ENCODE measurements at regions not wholly inside any gene's neighbourhood (a gene's known extent, or its start where the extent isn't known, plus 50 kb on each side); places are given as distances from the start of the nearest gene placed in this dataset.
"Not testable (repeated sequence)": the region's sequence is repeated elsewhere in the genome, so short reads cannot be mapped to it uniquely, and the experiment has no call there.

DNA sequence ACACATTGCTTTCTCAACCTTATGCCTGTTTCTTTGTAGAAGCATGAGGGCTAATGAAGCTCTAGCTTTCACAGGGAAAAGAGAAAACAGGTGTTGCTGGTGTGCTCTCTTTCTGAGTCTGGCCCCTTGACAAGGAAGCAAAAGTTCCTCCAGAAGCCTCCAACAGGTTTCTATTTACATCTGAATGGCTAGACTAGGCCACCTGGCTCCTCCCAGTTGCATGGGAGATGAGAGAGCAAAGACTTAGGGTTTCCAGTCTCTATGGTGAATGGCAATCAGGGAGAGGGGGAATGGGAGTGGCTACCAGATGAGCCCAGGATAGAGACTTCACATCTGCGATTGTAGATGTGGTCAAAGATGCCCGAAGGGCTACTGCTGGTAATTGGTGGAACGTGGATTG lies 138.1 kb upstream of the PLXNC1 start:
- H3K4me3 ChIP-seq (replicated peaks; ENCODE audit: low read depth, low read length), result no peak overlapping the region
- no peak for DNase-seq (ENCODE audit: low read depth)
- TF ChIP-seq, protein P1, sequence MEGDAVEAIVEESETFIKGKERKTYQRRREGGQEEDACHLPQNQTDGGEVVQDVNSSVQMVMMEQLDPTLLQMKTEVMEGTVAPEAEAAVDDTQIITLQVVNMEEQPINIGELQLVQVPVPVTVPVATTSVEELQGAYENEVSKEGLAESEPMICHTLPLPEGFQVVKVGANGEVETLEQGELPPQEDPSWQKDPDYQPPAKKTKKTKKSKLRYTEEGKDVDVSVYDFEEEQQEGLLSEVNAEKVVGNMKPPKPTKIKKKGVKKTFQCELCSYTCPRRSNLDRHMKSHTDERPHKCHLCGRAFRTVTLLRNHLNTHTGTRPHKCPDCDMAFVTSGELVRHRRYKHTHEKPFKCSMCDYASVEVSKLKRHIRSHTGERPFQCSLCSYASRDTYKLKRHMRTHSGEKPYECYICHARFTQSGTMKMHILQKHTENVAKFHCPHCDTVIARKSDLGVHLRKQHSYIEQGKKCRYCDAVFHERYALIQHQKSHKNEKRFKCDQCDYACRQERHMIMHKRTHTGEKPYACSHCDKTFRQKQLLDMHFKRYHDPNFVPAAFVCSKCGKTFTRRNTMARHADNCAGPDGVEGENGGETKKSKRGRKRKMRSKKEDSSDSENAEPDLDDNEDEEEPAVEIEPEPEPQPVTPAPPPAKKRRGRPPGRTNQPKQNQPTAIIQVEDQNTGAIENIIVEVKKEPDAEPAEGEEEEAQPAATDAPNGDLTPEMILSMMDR (IDR thresholded peaks at IDR 0.05; ENCODE audit: low read length, missing control alignments), result no peak

DNA sequence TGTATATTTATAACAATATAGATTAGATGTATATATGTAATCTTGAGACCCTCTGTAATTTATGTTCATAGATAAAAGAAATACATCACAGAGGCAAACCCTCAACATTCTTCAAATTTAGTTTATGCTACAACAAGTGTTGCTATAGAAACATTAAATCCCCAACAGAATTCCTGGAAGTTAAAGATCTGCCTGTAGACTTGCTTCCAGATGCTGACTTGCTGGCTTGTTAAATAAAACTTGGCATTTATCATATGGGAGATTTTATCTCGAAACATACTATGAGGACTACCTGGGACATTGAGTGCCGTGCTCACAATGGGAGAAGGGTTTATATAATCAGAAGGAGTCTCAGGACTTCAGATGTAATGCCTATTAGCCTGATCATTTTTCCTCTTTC lies 136.3 kb upstream of the PLXNC1 start:
- TF ChIP-seq, protein P1 (IDR thresholded peaks at IDR 0.05; ENCODE audit: low read length, missing control alignments), result no peak
- H3K4me3 ChIP-seq (replicated peaks; ENCODE audit: low read depth, low read length), result no peak overlapping the region
- DNase-seq (ENCODE audit: low read depth), result no peak

- DNase-seq (ENCODE audit: low read depth), result no peak
- no peak overlapping the region for H3K4me3 ChIP-seq (replicated peaks; ENCODE audit: low read depth, low read length)
- TF ChIP-seq, protein P1 (IDR thresholded peaks at IDR 0.05; ENCODE audit: low read length, missing control alignments), result no peak
Observed at GRCh38 chr12:94012590-94012989, 135.8 kb upstream of the PLXNC1 start.

DNA sequence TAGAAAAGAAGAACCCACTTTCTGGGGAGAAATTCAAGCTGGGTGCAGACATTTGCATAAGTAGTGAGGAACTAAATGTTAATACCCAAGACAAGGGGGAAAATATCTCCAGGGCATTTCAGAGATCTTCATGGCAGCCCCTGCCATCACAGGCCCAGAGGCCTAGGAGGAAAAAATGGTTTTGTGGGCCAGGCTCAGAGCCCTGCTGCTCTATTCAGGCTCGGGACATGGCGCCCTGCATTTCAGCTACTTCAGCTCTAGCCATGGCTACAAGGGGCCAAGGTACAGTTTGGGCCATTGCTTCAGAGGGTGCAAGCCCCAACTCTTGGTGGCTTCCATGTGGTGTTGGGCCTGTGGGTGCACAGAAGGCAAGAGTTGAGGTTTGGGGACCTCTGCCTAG lies 131.1 kb upstream of the PLXNC1 start:
- not testable (repeated sequence) for H3K4me3 ChIP-seq (replicated peaks; ENCODE audit: low read depth, low read length); DNase-seq (ENCODE audit: low read depth)

- peak; percentile 4 for DNase-seq (ENCODE audit: low read depth)
- TF ChIP-seq, protein P1 (IDR thresholded peaks at IDR 0.05; ENCODE audit: low read length, missing control alignments), result no peak
- no peak overlapping the region for H3K4me3 ChIP-seq (replicated peaks; ENCODE audit: low read depth, low read length)
Observed at GRCh38 chr12:94020335-94020734, 128.0 kb upstream of the PLXNC1 start.

- H3K4me3 ChIP-seq (replicated peaks; ENCODE audit: low read depth, low read length), result no peak overlapping the region
- TF ChIP-seq, protein P1 (IDR thresholded peaks at IDR 0.05; ENCODE audit: low read length, missing control alignments), result no peak
- no peak for DNase-seq (ENCODE audit: low read depth)
Observed at GRCh38 chr12:94023879-94024278, 124.5 kb upstream of the PLXNC1 start.

DNA sequence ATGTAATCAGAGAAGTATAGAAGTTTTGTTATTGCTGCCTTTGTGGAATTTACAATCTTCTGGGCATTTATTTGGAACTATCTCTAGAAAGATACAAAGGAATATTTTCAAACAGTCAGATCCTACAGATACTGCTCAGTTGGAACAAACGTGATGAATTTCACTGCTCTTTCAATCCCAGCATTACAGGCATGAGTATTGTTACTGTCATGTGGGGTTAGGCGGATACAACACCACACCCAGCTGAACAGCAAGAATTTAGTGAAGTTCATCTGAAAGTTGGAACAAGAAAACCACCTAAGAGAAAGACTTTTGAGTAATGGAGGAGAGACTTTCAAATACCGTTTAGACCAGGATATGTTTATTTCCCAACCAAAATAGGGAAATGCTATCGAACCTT lies 123.3 kb upstream of the PLXNC1 start:
- H3K4me3 ChIP-seq (replicated peaks; ENCODE audit: low read depth, low read length), result no peak overlapping the region
- TF ChIP-seq, protein P1 (IDR thresholded peaks at IDR 0.05; ENCODE audit: low read length, missing control alignments), result no peak

DNA sequence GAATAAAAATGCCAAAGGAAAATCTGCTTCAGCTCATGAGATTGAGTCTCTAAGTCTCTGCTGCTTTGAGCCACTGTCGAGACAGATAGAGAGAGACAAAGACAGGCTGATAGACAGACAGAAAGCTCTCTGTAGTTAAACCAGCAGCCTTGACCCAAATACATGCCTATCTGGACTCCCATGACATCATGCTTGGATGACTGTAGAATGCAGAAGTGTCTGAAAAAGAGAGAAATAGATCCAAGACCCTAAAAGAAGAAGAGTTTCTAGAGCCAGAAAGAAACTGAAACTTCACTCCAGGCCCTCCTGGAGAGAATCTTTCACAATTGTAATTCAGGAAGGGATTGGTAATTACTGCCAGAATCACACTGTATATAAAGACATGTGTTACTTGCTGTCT lies 122.6 kb upstream of the PLXNC1 start:
- TF ChIP-seq, protein P1 (IDR thresholded peaks at IDR 0.05; ENCODE audit: low read length, missing control alignments), result no peak
- DNase-seq (ENCODE audit: low read depth), result no peak
- H3K4me3 ChIP-seq (replicated peaks; ENCODE audit: low read depth, low read length), result no peak overlapping the region

More for the DNA sequence above, 123.3 kb upstream of the PLXNC1 start:
- no peak for DNase-seq (ENCODE audit: low read depth)
